ENCODE measurements at regions not wholly inside any gene's neighbourhood (a gene's known extent, or its start where the extent isn't known, plus 50 kb on each side); places are given as distances from the start of the nearest gene placed in this dataset.

DNA sequence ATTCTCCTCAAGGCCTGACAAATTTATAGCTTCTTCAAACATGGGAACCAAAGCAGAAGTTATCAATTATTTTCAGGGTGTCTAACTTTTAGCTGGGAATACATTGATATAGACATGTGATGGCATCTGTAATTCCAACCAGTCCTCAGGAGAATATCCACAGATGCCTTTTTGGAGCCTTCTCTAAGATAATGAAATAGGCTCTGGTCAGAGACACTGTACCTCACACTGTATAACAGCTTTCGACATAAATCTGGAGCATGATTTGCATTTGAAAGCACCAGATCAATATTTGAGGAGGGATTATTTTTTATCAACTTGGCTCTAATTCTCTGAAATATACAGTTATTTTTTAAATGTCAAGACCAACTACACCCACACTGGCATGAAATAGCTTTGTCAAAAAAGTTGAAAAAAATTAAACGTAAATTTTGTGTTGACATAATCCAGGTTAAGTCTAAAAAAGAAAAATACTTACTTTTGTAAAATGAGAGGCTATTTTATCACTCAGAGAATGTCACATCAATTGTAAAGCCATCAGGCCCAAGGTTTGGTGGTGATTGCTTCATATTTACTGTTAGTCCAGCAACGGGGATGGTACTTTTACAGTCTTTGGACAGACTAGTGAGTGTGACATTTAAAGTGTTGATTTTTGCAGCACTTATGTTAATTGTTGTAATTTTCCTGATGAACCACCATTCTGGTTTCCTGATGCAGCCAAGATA lies 177.0 kb upstream of the SP8 start:
- Histone ChIP-seq H3K9me3 (no peaks in the 10 kb centered on the region), H3K36me3 (no peaks in the 10 kb centered on the region), H3K4me3 (no peak overlapping the region), H3K27ac (no peak overlapping the region), H3K27me3 (no peaks in the 10 kb centered on the region), H3K4me1 (no peaks in the 10 kb centered on the region)
- intact Hi-C loops (cut with DNase I): no loop called here
- TF ChIP-seq EP300 (IDR thresholded peaks at IDR 0.05) (no peak), POLR2A (IDR thresholded peaks at IDR 0.05) (no peak), POLR2AphosphoS5 (IDR thresholded peaks at IDR 0.05) (no peak)
- TF ChIP-seq, protein P1, sequence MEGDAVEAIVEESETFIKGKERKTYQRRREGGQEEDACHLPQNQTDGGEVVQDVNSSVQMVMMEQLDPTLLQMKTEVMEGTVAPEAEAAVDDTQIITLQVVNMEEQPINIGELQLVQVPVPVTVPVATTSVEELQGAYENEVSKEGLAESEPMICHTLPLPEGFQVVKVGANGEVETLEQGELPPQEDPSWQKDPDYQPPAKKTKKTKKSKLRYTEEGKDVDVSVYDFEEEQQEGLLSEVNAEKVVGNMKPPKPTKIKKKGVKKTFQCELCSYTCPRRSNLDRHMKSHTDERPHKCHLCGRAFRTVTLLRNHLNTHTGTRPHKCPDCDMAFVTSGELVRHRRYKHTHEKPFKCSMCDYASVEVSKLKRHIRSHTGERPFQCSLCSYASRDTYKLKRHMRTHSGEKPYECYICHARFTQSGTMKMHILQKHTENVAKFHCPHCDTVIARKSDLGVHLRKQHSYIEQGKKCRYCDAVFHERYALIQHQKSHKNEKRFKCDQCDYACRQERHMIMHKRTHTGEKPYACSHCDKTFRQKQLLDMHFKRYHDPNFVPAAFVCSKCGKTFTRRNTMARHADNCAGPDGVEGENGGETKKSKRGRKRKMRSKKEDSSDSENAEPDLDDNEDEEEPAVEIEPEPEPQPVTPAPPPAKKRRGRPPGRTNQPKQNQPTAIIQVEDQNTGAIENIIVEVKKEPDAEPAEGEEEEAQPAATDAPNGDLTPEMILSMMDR (IDR thresholded peaks at IDR 0.05): no peak
- 80 to 84% methylated on average over 3 of the region's 3 CpGs for WGBS, 2 donors
- DNase-seq: no peak

DNA sequence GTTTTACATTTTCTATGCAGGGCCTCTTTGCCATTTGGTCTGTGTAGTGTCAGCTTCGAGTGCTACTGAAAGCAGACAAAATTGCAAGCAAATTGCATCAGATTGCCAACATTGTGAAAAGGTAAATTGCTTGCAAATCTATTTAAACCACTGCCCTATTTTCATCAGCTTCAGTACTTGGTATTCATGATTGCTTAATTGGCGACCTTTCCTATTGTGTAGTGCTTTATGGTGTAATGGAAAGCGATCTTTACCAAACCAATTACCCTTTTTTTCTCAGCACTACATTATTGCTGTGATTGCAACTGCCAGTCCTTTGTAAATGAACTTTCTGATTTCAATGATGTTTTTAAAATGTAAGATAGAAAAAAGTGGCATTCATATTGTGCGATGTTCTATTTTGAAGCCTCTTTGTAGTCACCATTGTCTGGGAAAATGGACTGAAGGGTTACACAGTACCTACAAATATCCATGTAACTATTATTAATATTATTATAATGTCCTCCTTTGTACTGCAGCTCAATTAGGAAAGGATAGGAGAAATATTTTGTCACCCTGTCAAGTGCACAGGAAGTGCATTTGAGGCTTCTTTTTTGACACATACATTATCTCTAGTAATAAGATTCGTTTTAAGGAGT lies 177.7 kb upstream of the SP8 start:
- TF ChIP-seq POLR2AphosphoS5 (IDR thresholded peaks at IDR 0.05) (no peak), POLR2A (IDR thresholded peaks at IDR 0.05) (no peak), EP300 (IDR thresholded peaks at IDR 0.05) (no peak)
- TF ChIP-seq, protein P1 (IDR thresholded peaks at IDR 0.05): no peak
- WGBS, 2 donors: 84 to 85% methylated on average over 5 of the region's 5 CpGs

DNA sequence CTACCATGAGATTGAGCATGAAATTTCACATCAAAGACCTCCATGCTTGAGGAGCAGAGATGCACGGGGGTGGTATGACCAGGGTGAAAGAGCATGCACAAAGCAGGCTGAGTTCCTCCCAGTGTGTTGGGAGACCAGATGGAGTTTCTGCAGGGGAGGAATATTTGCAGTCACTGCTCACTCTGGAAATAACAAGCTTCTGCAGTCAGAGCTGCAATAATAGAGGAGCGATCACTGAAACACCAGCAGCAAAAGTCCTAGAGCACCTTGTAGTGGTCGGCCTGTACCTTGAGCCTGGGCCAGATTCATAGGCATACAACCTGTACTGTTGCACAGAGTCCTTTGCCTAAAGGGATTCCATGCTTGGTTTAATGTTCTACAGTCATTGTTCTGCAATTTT lies 184.5 kb upstream of the SP8 start:
- intact Hi-C loops (cut with DNase I): no loop called here
- TF ChIP-seq, protein P1 (IDR thresholded peaks at IDR 0.05): no peak
- no peak for TF ChIP-seq POLR2A (IDR thresholded peaks at IDR 0.05)
- no peak for TF ChIP-seq EP300 (IDR thresholded peaks at IDR 0.05)
- TF ChIP-seq POLR2AphosphoS5 (IDR thresholded peaks at IDR 0.05): no peak
- Histone ChIP-seq H3K9me3 (no peaks in the 10 kb centered on the region), H3K36me3 (no peaks in the 10 kb centered on the region), H3K27ac (no peak overlapping the region), H3K27me3 (no peaks in the 10 kb centered on the region), H3K4me1 (no peaks in the 10 kb centered on the region), H3K4me3 (no peak overlapping the region)
- WGBS, 2 donors: 75 to 80% methylated on average over 3 of the region's 3 CpGs
- no peak for DNase-seq

More for the DNA sequence above, 177.7 kb upstream of the SP8 start:
- Histone ChIP-seq H3K27ac (no peak overlapping the region), H3K4me3 (no peak overlapping the region), H3K27me3 (no peaks in the 10 kb centered on the region), H3K9me3 (no peaks in the 10 kb centered on the region), H3K36me3 (no peaks in the 10 kb centered on the region), H3K4me1 (no peaks in the 10 kb centered on the region)
- no peak for DNase-seq
- intact Hi-C loops (cut with DNase I): no loop called here

DNA sequence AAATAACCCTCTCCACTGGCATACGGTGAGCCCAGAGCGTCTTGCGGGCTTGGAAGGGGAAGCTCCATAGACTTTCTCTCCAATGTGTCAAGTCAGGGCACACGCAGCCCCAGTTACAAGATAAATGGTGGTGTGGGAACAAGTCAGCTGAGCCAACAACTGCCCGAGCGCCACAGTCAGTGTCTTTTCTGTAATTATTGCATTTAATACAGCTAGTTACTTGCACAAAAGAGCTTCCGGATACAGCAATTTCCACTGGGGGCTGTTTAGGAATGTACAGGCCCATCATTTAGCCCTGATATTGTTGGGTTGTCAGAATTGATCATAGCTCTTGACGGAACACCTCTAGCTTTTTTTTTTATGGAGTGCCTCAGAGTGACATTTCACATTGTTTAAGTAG lies 193.5 kb upstream of the SP8 start:
- WGBS, 2 donors: 87 to 94% methylated on average over 8 of the region's 8 CpGs
- H3K27me3 ChIP-seq: no peaks in the 10 kb centered on the region

DNA sequence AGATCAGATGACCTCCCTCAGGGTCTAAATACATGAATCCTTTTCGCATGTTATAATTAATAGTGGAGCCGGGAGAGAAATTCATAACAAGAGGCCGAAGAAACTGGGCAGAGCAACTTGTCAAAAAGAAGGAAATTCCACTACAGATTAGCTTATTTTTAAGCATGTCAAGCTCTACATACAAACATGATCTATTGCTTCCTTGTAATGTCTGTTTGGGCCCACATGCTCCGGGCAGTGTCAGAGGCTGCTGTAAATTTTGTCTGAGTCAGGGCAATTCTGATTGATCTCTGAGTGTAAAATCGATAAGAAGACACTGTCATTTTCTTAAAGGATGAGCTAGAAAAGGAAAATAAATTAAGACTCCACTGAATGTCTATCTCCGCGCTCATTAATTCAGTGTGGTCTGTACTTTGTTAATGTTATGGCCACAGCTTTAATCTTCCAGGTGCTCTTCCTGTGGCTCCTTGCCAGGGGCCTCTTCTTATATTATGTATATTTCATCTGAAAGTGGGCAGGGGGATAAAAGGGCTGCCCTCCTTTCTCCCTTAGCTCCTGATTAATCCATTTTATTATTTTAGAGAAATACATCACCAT lies 194.1 kb upstream of the SP8 start:
- Histone ChIP-seq H3K4me1 (no peaks in the 10 kb centered on the region), H3K36me3 (no peaks in the 10 kb centered on the region), H3K27ac (no peak overlapping the region), H3K9me3 (no peaks in the 10 kb centered on the region), H3K27me3 (no peaks in the 10 kb centered on the region), H3K4me3 (no peak overlapping the region)
- TF ChIP-seq POLR2A (IDR thresholded peaks at IDR 0.05) (no peak), EP300 (IDR thresholded peaks at IDR 0.05) (no peak), POLR2AphosphoS5 (IDR thresholded peaks at IDR 0.05) (no peak)
- TF ChIP-seq, protein P1 (IDR thresholded peaks at IDR 0.05): no peak
- WGBS, 2 donors: 50 to 72% methylated on average over 7 of the region's 7 CpGs
- DNase-seq: no peak
- intact Hi-C loops (cut with DNase I): no loop called here

More for the DNA sequence above, 193.5 kb upstream of the SP8 start:
- no peak for TF ChIP-seq POLR2AphosphoS5 (IDR thresholded peaks at IDR 0.05)
- DNase-seq: no peak
- Histone ChIP-seq H3K27ac (no peak overlapping the region), H3K4me3 (no peak overlapping the region), H3K9me3 (no peaks in the 10 kb centered on the region), H3K4me1 (no peaks in the 10 kb centered on the region), H3K36me3 (no peaks in the 10 kb centered on the region)
- intact Hi-C loops (cut with DNase I): no loop called here

All from sigmoid colon (tissue), 6 donors.